Dermis microvascular lymphatic vessel endothelial cell (primary cell): ENCODE measurements at regions not wholly inside any gene's neighbourhood (a gene's known extent, or its start where the extent isn't known, plus 50 kb on each side); places are given as distances from the start of the nearest gene placed in this dataset.

Experiments
- DNase-seq, 2 donors: peaks; one replicate each; pipeline versions ENCODE4 v3.0.0 to v3.0.0-alpha.2; 2010; ENCODE audit warnings: low read depth in 2 of 2

- DNase-seq, result no peak
Observed at GRCh38 chr9:86731511-86732063, 215.7 kb downstream of the GAS1 start.

GRCh38 chr9:86730163-86730928 is 217.0 kb downstream of the GAS1 start:
- DNase-seq, result no peak

- DNase-seq, result no peak
Observed at GRCh38 chr9:86724529-86724928, 222.8 kb downstream of the GAS1 start.

GRCh38 chr9:86723346-86723745 is 224.0 kb downstream of the GAS1 start:
- DNase-seq, result no peak

GRCh38 chr9:86722706-86723075 is 224.6 kb downstream of the GAS1 start:
- no peak for DNase-seq

GRCh38 chr9:86721843-86722705 is 225.2 kb downstream of the GAS1 start:
- no peak for DNase-seq

GRCh38 chr9:86721226-86721781 is 226.0 kb downstream of the GAS1 start:
- no peak for DNase-seq

- no peak for DNase-seq
Observed at GRCh38 chr9:86720639-86721225, 226.6 kb downstream of the GAS1 start.

GRCh38 chr9:86718388-86719049 is 228.8 kb downstream of the GAS1 start:
- DNase-seq, result no peak

GRCh38 chr9:86716326-86716922 is 230.9 kb downstream of the GAS1 start:
- DNase-seq, result no peak

GRCh38 chr9:86714999-86715398 is 232.3 kb downstream of the GAS1 start:
- no peak for DNase-seq

- no peak for DNase-seq
Observed at GRCh38 chr9:86713970-86714369, 233.3 kb downstream of the GAS1 start.

- DNase-seq, result no peak
Observed at GRCh38 chr9:86713470-86713869, 233.8 kb downstream of the GAS1 start.

GRCh38 chr9:86708918-86709835 is 238.1 kb downstream of the GAS1 start:
- DNase-seq, result no peak

- no peak for DNase-seq
Observed at GRCh38 chr9:86707932-86708510, 239.3 kb downstream of the GAS1 start.

GRCh38 chr9:86706391-86706790 is 240.9 kb downstream of the GAS1 start:
- no peak for DNase-seq

GRCh38 chr9:86705490-86705889 is 241.8 kb downstream of the GAS1 start:
- DNase-seq, result no peak

GRCh38 chr9:86703346-86703745 is 244.0 kb downstream of the GAS1 start:
- no peak for DNase-seq

- no peak for DNase-seq
Observed at GRCh38 chr9:86700629-86701028, 246.7 kb downstream of the GAS1 start.
